B cell (primary cell): ENCODE measurements at regions not wholly inside any gene's neighbourhood (a gene's known extent, or its start where the extent isn't known, plus 50 kb on each side); places are given as distances from the start of the nearest gene placed in this dataset.

ENCODE experiments used
- CTCF ChIP-seq: fragments of 200-600 bp; IDR thresholded peaks from one replicate; pipeline ENCODE4 v1.8.0; 2022; ENCODE audit warnings: antibody characterized with exemption, mild to moderate bottlenecking
- EZH2 ChIP-seq: IDR thresholded peaks from 2 replicates; pipeline ENCODE4 v1.6.1; 2012; ENCODE audit warnings: borderline replicate concordance, low read depth, mild to moderate bottlenecking, moderate library complexity, low read length; ENCODE audit not compliant: insufficient read depth, poor library complexity, severe bottlenecking

- TF ChIP-seq CTCF (no peak), EZH2 (no peak)
Measured at GRCh38 chr6:120237221-120237620, 887.7 kb upstream of the MAN1A1 start.
